OCI-LY7 (cell line): ENCODE measurements at regions not wholly inside any gene's neighbourhood (a gene's known extent, or its start where the extent isn't known, plus 50 kb on each side); places are given as distances from the start of the nearest gene placed in this dataset.

Source experiments
- BruUV-seq: library from RNA; stranded (reverse); fragments of 400-500 nt; replicated peaks from 2 replicates; lab custom pipeline; 2021; lab: Mats Ljungman, UMichigan
- CTCF ChIA-PET: fragments of 300-600 bp; sonication (Branson Sonifier 250); formaldehyde crosslinking; loops from one replicate; lab custom pipeline; 2022; ENCODE audit warnings: antibody characterized with exemption; ENCODE audit not compliant: unreplicated experiment; lab: Charles Lee
- POLR2A ChIA-PET: fragments of 300-600 bp; sonication (Branson Sonifier 250); formaldehyde crosslinking; loops from one replicate; lab custom pipeline; 2022; ENCODE audit warnings: antibody characterized with exemption; lab: Charles Lee
- DNase-seq: peaks from one replicate; pipeline ENCODE4 v3.0.0-alpha.2; 2015; ENCODE audit warnings: low spot score
- H2AFZ ChIP-seq: fragments of 200-600 bp; sonication (generic), shearing (Covaris generic); 2 replicates; pipeline ENCODE4 v1.6.1; 2014; ENCODE audit warnings: mild to moderate bottlenecking, antibody characterized with exemption, low read length, moderate library complexity
- H3K27ac ChIP-seq: fragments of 200-600 bp; sonication (generic); 2 replicates; pipeline ENCODE4 v1.5.1; 2014; ENCODE audit warnings: mixed run types, low read depth, mild to moderate bottlenecking, moderate library complexity, low read length, inconsistent platforms; ENCODE audit not compliant: poor library complexity, severe bottlenecking
- H3K36me3 ChIP-seq: fragments of 200-600 bp; sonication (generic); 2 replicates; pipeline ENCODE4 v1.6.1; 2014; ENCODE audit warnings: mild to moderate bottlenecking, antibody characterized with exemption, low read length, moderate library complexity, mixed read lengths; ENCODE audit not compliant: insufficient read depth
- H3K4me1 ChIP-seq: fragments of 200-600 bp; sonication (generic); 2 replicates; pipeline ENCODE4 v1.5.1; 2014; ENCODE audit warnings: mild to moderate bottlenecking, low read length; ENCODE audit not compliant: insufficient read depth, poor library complexity, severe bottlenecking
- H3K4me2 ChIP-seq: fragments of 200-600 bp; sonication (generic); 2 replicates; pipeline ENCODE4 v1.6.1; 2014; ENCODE audit warnings: mild to moderate bottlenecking, low read length
- H3K4me3 ChIP-seq: fragments of 200-600 bp; sonication (generic); 2 replicates; pipeline ENCODE4 v1.5.1; 2014; ENCODE audit warnings: mild to moderate bottlenecking, low read depth, low read length; ENCODE audit not compliant: poor library complexity, severe bottlenecking
- H3K79me2 ChIP-seq: fragments of 200-600 bp; sonication (generic); 2 replicates; pipeline ENCODE4 v1.6.1; 2016; ENCODE audit warnings: low read depth, mild to moderate bottlenecking, low read length, moderate library complexity, mixed read lengths; ENCODE audit not compliant: insufficient read depth
- H3K9me2 ChIP-seq: fragments of 200-600 bp; sonication (generic); 2 replicates; pipeline ENCODE4 v1.6.1; 2016; ENCODE audit warnings: mild to moderate bottlenecking, low read length, mixed read lengths; ENCODE audit not compliant: insufficient read depth
- H3K9me3 ChIP-seq: fragments of 200-600 bp; sonication (generic); 2 replicates; pipeline ENCODE4 v1.6.1; 2014; ENCODE audit warnings: mild to moderate bottlenecking, mixed run types, low read length, mixed read lengths
- H4K20me1 ChIP-seq: fragments of 200-600 bp; sonication (generic); 2 replicates; pipeline ENCODE4 v1.6.1; 2014; ENCODE audit warnings: mild to moderate bottlenecking, antibody characterized with exemption, low read length, moderate library complexity, mixed read lengths; ENCODE audit not compliant: insufficient read depth
- CTCF ChIP-seq: fragments of 200-600 bp; sonication (generic); conservative IDR thresholded peaks from 2 replicates; pipeline ENCODE4 v1.5.1; 2014; ENCODE audit warnings: mild to moderate bottlenecking, antibody characterized with exemption, low read length, moderate library complexity, mixed read lengths
- EZH2phosphoT487 ChIP-seq: fragments of 200-600 bp; sonication (generic); IDR thresholded peaks from 2 replicates; pipeline ENCODE4 v1.6.1; 2018; ENCODE audit warnings: low read depth, borderline replicate concordance, mild to moderate bottlenecking, mixed run types, antibody characterized with exemption, low read length, moderate library complexity, mixed read lengths
- intact Hi-C: fragments of 100-400 bp; cut with micrococcal nuclease; formaldehyde crosslinking; loops from one replicate; pipeline ENCODE4 v1.10.0; 2022; ENCODE audit not compliant: unreplicated experiment

- no peaks in the 10 kb centered on the region for H4K20me1 ChIP-seq
- no peak for TF ChIP-seq EZH2phosphoT487
- TF ChIP-seq CTCF: no peak
- ChIA-PET CTCF (no interaction called here), POLR2A (no interaction called here)
- H3K9me2 ChIP-seq: no peaks in the 10 kb centered on the region
- no TSS peak for BruUV-seq
- intact Hi-C loops: no loop called here
- no peak overlapping the region for H3K4me3 ChIP-seq
- H3K36me3 ChIP-seq: no peaks in the 10 kb centered on the region
- H3K4me1 ChIP-seq: no peaks in the 10 kb centered on the region
- no peaks in the 10 kb centered on the region for H3K79me2 ChIP-seq
- no peaks in the 10 kb centered on the region for H3K9me3 ChIP-seq
- H2AFZ ChIP-seq: no peak overlapping the region
- no peak overlapping the region for H3K27ac ChIP-seq
- DNase-seq: no peak
- H3K4me2 ChIP-seq: no peak overlapping the region
Observed at GRCh38 chr13:76720416-76720815, 165.8 kb downstream of the KCTD12 start.

GRCh38 chr13:76719955-76720354, 166.2 kb downstream of the KCTD12 start:
- ChIA-PET POLR2A (no interaction called here), CTCF (no interaction called here)
- Histone ChIP-seq H2AFZ (no peak overlapping the region), H3K4me1 (no peaks in the 10 kb centered on the region), H3K79me2 (no peaks in the 10 kb centered on the region), H3K36me3 (no peaks in the 10 kb centered on the region), H3K4me3 (no peak overlapping the region), H3K27ac (no peak overlapping the region), H3K4me2 (no peak overlapping the region), H4K20me1 (no peaks in the 10 kb centered on the region), H3K9me2 (no peaks in the 10 kb centered on the region), H3K9me3 (no peaks in the 10 kb centered on the region)
- no TSS peak for BruUV-seq
- intact Hi-C loops: no loop called here
- TF ChIP-seq EZH2phosphoT487 (no peak), CTCF (no peak)
- DNase-seq: no peak

GRCh38 chr13:76717092-76717491, 169.1 kb downstream of the KCTD12 start:
- H4K20me1 ChIP-seq: no peaks in the 10 kb centered on the region
- H3K27ac ChIP-seq: no peak overlapping the region
- no peaks in the 10 kb centered on the region for H3K4me1 ChIP-seq
- no peaks in the 10 kb centered on the region for H3K9me3 ChIP-seq
- no peaks in the 10 kb centered on the region for H3K9me2 ChIP-seq
- no peaks in the 10 kb centered on the region for H3K79me2 ChIP-seq
- H3K4me2 ChIP-seq: no peak overlapping the region
- no peaks in the 10 kb centered on the region for H3K36me3 ChIP-seq
- BruUV-seq: no TSS peak
- TF ChIP-seq CTCF (no peak), EZH2phosphoT487 (no peak)
- no peak overlapping the region for H2AFZ ChIP-seq
- no peak for DNase-seq
- ChIA-PET CTCF (no interaction called here), POLR2A (no interaction called here)
- no peak overlapping the region for H3K4me3 ChIP-seq
- intact Hi-C loops: no loop called here
